K562 (cell line): ENCODE measurements at regions not wholly inside any gene's neighbourhood (a gene's known extent, or its start where the extent isn't known, plus 50 kb on each side); places are given as distances from the start of the nearest gene placed in this dataset.

ENCODE experiments used
- DIDO1 ChIP-seq: fragments of 450-650 bp; IDR thresholded peaks from 2 replicates; pipeline ENCODE4 v1.6.1; 2016; ENCODE audit warnings: low read depth, missing biosample characterization, missing genetic modification characterization
- PRMT5 ChIP-seq: sonication (generic); formaldehyde crosslinking; IDR thresholded peaks from 2 replicates; pipeline ENCODE4 v1.5.0; 2020; ENCODE audit warnings: missing genetic modification reagents
- XRCC4 ChIP-seq: IDR thresholded peaks from one replicate; pipeline ENCODE4 v1.6.1; 2011; ENCODE audit not compliant: insufficient read depth, insufficient read length; ENCODE audit errors: extremely low read depth
- XRCC5 ChIP-seq: fragments of 200-400 bp; formaldehyde crosslinking; IDR thresholded peaks from 2 replicates; pipeline ENCODE4 v1.6.1; 2017; ENCODE audit warnings: low read depth, mild to moderate bottlenecking, low read length
- ZFP30 ChIP-seq: fragments of 250-450 bp; sonication (Bioruptor Pico); IDR thresholded peaks from 2 replicates; pipeline ENCODE4 v1.8.0; 2022; ENCODE audit warnings: moderate library complexity, mild to moderate bottlenecking, inconsistent platforms, borderline replicate concordance
- TF ChIP-seq, protein P1 (sequence below), 2 experiments: fragments of 450-650 bp in 1 of 2; IDR thresholded peaks; 2 replicates each; pipeline ENCODE4 v1.6.1; 2011 to 2017; ENCODE audit warnings: low read depth in 2 of 2, antibody characterized with exemption in 1 of 2, borderline replicate concordance in 1 of 2, low read length in 1 of 2, mild to moderate bottlenecking in 1 of 2, mixed read lengths in 1 of 2; ENCODE audit not compliant: control insufficient read depth in 1 of 2
- TF ChIP-seq, protein P2 (sequence below), 2 experiments: fragments of 450-650 bp; conservative IDR thresholded peaks; 2 replicates each; pipeline ENCODE4 v1.6.1; 2017; ENCODE audit warnings: mild to moderate bottlenecking in 2 of 2, moderate library complexity in 2 of 2
- TF ChIP-seq, protein P3 (sequence below): fragments of 150-350 bp; IDR thresholded peaks from 2 replicates; pipeline ENCODE4 v1.6.1; 2014; ENCODE audit warnings: low read depth, mild to moderate bottlenecking, low read length, borderline replicate concordance
- TF ChIP-seq, protein P4 (sequence below): fragments of 250-450 bp; sonication (Bioruptor Pico); IDR thresholded peaks from 2 replicates; pipeline ENCODE4 v1.8.0; 2021; ENCODE audit warnings: moderate library complexity, mild to moderate bottlenecking, inconsistent platforms

DNA sequence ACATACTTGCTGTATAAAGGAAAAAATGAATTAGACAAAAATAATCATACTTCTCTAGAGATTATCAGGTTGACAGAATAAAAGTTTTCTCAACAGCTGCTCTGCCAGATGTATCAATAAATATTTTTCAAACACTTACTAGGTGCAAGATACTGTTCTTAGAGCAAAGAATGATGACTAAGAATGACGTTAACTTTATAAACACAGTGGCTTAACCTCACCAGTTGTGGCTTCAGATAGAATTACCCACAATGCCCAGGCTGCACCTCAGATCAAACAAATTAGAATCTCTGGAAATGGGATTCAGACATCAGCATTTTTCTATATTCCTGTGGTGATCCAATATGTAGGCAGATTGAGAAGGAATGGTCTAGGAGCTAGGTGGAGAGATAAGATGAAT is 422.4 kb upstream of the ATP11B start (continued):
- TF ChIP-seq, protein P1, sequence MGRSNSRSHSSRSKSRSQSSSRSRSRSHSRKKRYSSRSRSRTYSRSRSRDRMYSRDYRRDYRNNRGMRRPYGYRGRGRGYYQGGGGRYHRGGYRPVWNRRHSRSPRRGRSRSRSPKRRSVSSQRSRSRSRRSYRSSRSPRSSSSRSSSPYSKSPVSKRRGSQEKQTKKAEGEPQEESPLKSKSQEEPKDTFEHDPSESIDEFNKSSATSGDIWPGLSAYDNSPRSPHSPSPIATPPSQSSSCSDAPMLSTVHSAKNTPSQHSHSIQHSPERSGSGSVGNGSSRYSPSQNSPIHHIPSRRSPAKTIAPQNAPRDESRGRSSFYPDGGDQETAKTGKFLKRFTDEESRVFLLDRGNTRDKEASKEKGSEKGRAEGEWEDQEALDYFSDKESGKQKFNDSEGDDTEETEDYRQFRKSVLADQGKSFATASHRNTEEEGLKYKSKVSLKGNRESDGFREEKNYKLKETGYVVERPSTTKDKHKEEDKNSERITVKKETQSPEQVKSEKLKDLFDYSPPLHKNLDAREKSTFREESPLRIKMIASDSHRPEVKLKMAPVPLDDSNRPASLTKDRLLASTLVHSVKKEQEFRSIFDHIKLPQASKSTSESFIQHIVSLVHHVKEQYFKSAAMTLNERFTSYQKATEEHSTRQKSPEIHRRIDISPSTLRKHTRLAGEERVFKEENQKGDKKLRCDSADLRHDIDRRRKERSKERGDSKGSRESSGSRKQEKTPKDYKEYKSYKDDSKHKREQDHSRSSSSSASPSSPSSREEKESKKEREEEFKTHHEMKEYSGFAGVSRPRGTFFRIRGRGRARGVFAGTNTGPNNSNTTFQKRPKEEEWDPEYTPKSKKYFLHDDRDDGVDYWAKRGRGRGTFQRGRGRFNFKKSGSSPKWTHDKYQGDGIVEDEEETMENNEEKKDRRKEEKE (IDR thresholded peaks at IDR 0.05; ENCODE audit: borderline replicate concordance in 1 of 2, control insufficient read depth in 1 of 2, low read depth in 2 of 2, low read length in 1 of 2): no peak
- TF ChIP-seq, protein P2, sequence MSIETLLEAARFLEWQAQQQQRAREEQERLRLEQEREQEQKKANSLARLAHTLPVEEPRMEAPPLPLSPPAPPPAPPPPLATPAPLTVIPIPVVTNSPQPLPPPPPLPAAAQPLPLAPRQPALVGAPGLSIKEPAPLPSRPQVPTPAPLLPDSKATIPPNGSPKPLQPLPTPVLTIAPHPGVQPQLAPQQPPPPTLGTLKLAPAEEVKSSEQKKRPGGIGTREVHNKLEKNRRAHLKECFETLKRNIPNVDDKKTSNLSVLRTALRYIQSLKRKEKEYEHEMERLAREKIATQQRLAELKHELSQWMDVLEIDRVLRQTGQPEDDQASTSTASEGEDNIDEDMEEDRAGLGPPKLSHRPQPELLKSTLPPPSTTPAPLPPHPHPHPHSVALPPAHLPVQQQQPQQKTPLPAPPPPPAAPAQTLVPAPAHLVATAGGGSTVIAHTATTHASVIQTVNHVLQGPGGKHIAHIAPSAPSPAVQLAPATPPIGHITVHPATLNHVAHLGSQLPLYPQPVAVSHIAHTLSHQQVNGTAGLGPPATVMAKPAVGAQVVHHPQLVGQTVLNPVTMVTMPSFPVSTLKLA (conservative IDR thresholded peaks at IDR 0.05): no peak
- no peak for TF ChIP-seq XRCC5
- TF ChIP-seq ZFP30 (CRISPR knock-in tag): no peak
- TF ChIP-seq PRMT5 (CRISPR knock-in tag): no peak
- TF ChIP-seq DIDO1 (tag): no peak
- TF ChIP-seq XRCC4: no peak
- TF ChIP-seq, protein P3, sequence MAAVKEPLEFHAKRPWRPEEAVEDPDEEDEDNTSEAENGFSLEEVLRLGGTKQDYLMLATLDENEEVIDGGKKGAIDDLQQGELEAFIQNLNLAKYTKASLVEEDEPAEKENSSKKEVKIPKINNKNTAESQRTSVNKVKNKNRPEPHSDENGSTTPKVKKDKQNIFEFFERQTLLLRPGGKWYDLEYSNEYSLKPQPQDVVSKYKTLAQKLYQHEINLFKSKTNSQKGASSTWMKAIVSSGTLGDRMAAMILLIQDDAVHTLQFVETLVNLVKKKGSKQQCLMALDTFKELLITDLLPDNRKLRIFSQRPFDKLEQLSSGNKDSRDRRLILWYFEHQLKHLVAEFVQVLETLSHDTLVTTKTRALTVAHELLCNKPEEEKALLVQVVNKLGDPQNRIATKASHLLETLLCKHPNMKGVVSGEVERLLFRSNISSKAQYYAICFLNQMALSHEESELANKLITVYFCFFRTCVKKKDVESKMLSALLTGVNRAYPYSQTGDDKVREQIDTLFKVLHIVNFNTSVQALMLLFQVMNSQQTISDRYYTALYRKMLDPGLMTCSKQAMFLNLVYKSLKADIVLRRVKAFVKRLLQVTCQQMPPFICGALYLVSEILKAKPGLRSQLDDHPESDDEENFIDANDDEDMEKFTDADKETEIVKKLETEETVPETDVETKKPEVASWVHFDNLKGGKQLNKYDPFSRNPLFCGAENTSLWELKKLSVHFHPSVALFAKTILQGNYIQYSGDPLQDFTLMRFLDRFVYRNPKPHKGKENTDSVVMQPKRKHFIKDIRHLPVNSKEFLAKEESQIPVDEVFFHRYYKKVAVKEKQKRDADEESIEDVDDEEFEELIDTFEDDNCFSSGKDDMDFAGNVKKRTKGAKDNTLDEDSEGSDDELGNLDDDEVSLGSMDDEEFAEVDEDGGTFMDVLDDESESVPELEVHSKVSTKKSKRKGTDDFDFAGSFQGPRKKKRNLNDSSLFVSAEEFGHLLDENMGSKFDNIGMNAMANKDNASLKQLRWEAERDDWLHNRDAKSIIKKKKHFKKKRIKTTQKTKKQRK: no peak
- TF ChIP-seq, protein P4, sequence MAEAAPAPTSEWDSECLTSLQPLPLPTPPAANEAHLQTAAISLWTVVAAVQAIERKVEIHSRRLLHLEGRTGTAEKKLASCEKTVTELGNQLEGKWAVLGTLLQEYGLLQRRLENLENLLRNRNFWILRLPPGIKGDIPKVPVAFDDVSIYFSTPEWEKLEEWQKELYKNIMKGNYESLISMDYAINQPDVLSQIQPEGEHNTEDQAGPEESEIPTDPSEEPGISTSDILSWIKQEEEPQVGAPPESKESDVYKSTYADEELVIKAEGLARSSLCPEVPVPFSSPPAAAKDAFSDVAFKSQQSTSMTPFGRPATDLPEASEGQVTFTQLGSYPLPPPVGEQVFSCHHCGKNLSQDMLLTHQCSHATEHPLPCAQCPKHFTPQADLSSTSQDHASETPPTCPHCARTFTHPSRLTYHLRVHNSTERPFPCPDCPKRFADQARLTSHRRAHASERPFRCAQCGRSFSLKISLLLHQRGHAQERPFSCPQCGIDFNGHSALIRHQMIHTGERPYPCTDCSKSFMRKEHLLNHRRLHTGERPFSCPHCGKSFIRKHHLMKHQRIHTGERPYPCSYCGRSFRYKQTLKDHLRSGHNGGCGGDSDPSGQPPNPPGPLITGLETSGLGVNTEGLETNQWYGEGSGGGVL (CRISPR knock-in tag): no peak
